OCI-LY1 (cell line): ENCODE measurements at regions not wholly inside any gene's neighbourhood (a gene's known extent, or its start where the extent isn't known, plus 50 kb on each side); places are given as distances from the start of the nearest gene placed in this dataset.

Source experiments
- EZH2 ChIP-seq: fragments of 200-600 bp; sonication (generic), shearing (Covaris generic); IDR thresholded peaks from 2 replicates; pipeline ENCODE4 v1.8.0; 2017; ENCODE audit warnings: borderline replicate concordance, mixed run types, mild to moderate bottlenecking, antibody characterized with exemption, low read length, moderate library complexity, mixed read lengths
- TF ChIP-seq, protein P1 (sequence below): fragments of 200-600 bp; sonication (generic), shearing (Covaris generic); IDR thresholded peaks from 2 replicates; pipeline ENCODE4 v1.5.1; 2017; ENCODE audit warnings: mild to moderate bottlenecking, antibody characterized with exemption, low read length, moderate library complexity, mixed read lengths

- TF ChIP-seq, protein P1, sequence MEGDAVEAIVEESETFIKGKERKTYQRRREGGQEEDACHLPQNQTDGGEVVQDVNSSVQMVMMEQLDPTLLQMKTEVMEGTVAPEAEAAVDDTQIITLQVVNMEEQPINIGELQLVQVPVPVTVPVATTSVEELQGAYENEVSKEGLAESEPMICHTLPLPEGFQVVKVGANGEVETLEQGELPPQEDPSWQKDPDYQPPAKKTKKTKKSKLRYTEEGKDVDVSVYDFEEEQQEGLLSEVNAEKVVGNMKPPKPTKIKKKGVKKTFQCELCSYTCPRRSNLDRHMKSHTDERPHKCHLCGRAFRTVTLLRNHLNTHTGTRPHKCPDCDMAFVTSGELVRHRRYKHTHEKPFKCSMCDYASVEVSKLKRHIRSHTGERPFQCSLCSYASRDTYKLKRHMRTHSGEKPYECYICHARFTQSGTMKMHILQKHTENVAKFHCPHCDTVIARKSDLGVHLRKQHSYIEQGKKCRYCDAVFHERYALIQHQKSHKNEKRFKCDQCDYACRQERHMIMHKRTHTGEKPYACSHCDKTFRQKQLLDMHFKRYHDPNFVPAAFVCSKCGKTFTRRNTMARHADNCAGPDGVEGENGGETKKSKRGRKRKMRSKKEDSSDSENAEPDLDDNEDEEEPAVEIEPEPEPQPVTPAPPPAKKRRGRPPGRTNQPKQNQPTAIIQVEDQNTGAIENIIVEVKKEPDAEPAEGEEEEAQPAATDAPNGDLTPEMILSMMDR, result no peak
- no peak for TF ChIP-seq EZH2
These were observed 365.5 kb downstream of the TMEM38B start for GRCh38 chr9:106059886-106060285.
